NCI-H2171 treated with DMSO at 0.1 percent for 48 hours (cell line): ENCODE measurements at regions not wholly inside any gene's neighbourhood (a gene's known extent, or its start where the extent isn't known, plus 50 kb on each side); places are given as distances from the start of the nearest gene placed in this dataset.

ENCODE experiments used
- DNase-seq: peaks from one replicate; lab custom pipeline; 2025; lab: John Stamatoyannopoulos, UW

- no peak for DNase-seq
Observed at GRCh38 chr1:108082738-108083562, 117.2 kb downstream of the SLC25A24 start.

GRCh38 chr1:108082001-108082400, 117.0 kb upstream of the VAV3 start:
- no peak for DNase-seq

GRCh38 chr1:108080448-108080847, 115.5 kb upstream of the VAV3 start:
- no peak for DNase-seq

GRCh38 chr1:108079440-108080025, 114.6 kb upstream of the VAV3 start:
- DNase-seq = no peak

GRCh38 chr1:108077991-108078390, 113.0 kb upstream of the VAV3 start:
- no peak for DNase-seq

GRCh38 chr1:108075055-108075454, 110.1 kb upstream of the VAV3 start:
- no peak for DNase-seq

- no peak for DNase-seq
Observed at GRCh38 chr1:108072776-108073175, 107.8 kb upstream of the VAV3 start.

GRCh38 chr1:108072212-108072611, 107.2 kb upstream of the VAV3 start:
- DNase-seq = no peak

GRCh38 chr1:108071601-108072000, 106.6 kb upstream of the VAV3 start:
- DNase-seq = no peak

- no peak for DNase-seq
Observed at GRCh38 chr1:108070662-108071061, 105.7 kb upstream of the VAV3 start.

- no peak for DNase-seq
Observed at GRCh38 chr1:108067884-108068540, 103.0 kb upstream of the VAV3 start.

- DNase-seq = no peak
Observed at GRCh38 chr1:108066808-108067207, 101.8 kb upstream of the VAV3 start.

GRCh38 chr1:108064255-108064654, 99.3 kb upstream of the VAV3 start:
- no peak for DNase-seq

- no peak for DNase-seq
Observed at GRCh38 chr1:108063703-108064102, 98.7 kb upstream of the VAV3 start.

- DNase-seq = no peak
Observed at GRCh38 chr1:108059945-108060344, 95.0 kb upstream of the VAV3 start.

- DNase-seq = peak; percentile 28
Observed at GRCh38 chr1:108057541-108057940, 92.6 kb upstream of the VAV3 start.

- DNase-seq = no peak
Observed at GRCh38 chr1:108056436-108056990, 91.5 kb upstream of the VAV3 start.

GRCh38 chr1:108055387-108055786, 90.4 kb upstream of the VAV3 start:
- DNase-seq = no peak

- no peak for DNase-seq
Observed at GRCh38 chr1:108054396-108054795, 89.4 kb upstream of the VAV3 start.

GRCh38 chr1:108053270-108054013, 88.5 kb upstream of the VAV3 start:
- DNase-seq = no peak

- DNase-seq = peak; percentile 78
Observed at GRCh38 chr1:108051631-108052377, 86.8 kb upstream of the VAV3 start.
